Stimulated activated naive CD8-positive, alpha-beta T cell treated with anti-CD3 and anti-CD28 coated beads, Interleukin-15, amount 100 ng/mL, for 72 hours (primary cell): ENCODE measurements at regions not wholly inside any gene's neighbourhood (a gene's known extent, or its start where the extent isn't known, plus 50 kb on each side); places are given as distances from the start of the nearest gene placed in this dataset.
A peak's percentile ranks its signal among the peaks of the same experiment; 100 is the strongest.
"Not testable (repeated sequence)": the region's sequence is repeated elsewhere in the genome, so short reads cannot be mapped to it uniquely, and the experiment has no call there.

Experiments
- ATAC-seq: fragments of 150-1000 bp; cut with Tn5 transposase; 2 replicates; pipeline ENCODE4 v1.10.0; 2021; ENCODE audit warnings: mild to moderate bottlenecking, moderate library complexity
- DNase-seq, 2 donors: peaks; one replicate each; pipeline ENCODE4 v3.0.0; 2021 to 2022
- H3K27ac Mint-ChIP-seq, 2 donors: one replicate each; pipeline ENCODE4 v1.8.0; 2022; ENCODE audit warnings: mild to moderate bottlenecking in 2 of 2, mixed read lengths in 2 of 2, moderate library complexity in 2 of 2
- H3K27me3 Mint-ChIP-seq: one replicate; pipeline ENCODE4 v1.8.0; 2022; ENCODE audit warnings: mixed read lengths
- H3K4me1 Mint-ChIP-seq: one replicate; pipeline ENCODE4 v1.8.0; 2022; ENCODE audit warnings: mild to moderate bottlenecking, mixed read lengths
- H3K4me3 Mint-ChIP-seq, 2 donors: one replicate each; pipeline ENCODE4 v1.8.0; 2022; ENCODE audit warnings: mild to moderate bottlenecking in 2 of 2, mixed read lengths in 2 of 2, moderate library complexity in 1 of 2
- H3K9me3 Mint-ChIP-seq, 2 donors: one replicate each; pipeline ENCODE4 v1.8.0; 2022; ENCODE audit warnings: mixed read lengths in 2 of 2

DNA sequence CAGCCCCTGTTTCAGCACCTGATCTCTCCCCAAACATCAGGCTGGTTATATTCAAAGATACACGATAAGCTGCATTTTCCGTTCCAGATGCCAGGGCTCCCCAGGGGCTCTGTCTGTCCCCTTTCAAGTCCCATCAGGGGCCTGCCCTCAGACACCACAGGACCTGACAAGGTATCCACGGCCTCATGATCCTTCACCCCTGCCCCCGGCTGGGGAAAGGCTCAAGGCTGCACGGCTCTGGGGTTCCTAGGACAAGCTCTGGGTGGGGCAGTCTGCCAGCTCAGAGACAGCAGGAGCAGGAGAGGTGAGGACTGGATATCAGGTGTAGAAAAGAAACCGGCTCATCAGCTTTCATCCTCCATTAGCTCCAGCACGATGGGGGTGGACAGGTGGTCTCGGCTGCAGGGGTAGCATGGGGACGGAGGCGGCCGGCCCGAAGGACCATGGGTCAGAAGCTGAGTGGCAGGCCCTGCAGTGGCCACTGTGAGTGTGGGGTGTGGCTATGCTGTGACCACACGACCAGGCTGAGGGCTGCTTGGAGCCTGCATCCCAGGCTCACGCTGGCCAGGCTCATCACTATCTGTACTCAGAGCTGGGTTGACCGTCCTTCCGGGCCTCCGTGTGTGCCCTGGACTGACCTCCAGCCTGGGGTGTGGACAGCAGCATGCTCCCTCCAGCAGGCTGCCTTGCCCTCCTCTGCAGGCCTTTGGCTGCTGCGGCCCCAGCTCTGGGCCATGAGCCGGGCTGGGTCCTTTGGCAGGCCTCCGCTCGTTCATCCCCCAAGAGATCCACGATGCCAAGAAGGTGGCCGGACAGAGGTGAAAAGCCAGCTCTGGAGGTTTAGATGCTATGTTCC, 386.2 kb downstream of the THBS2 start:
- no peak for ATAC-seq
- no peaks in the 10 kb centered on the region for H3K9me3 Mint-ChIP-seq
- H3K4me1 Mint-ChIP-seq = no peaks in the 10 kb centered on the region
- H3K27me3 Mint-ChIP-seq = no peaks in the 10 kb centered on the region
- H3K4me3 Mint-ChIP-seq = no peak overlapping the region
- DNase-seq = no peak
- H3K27ac Mint-ChIP-seq = no peak overlapping the region

DNA sequence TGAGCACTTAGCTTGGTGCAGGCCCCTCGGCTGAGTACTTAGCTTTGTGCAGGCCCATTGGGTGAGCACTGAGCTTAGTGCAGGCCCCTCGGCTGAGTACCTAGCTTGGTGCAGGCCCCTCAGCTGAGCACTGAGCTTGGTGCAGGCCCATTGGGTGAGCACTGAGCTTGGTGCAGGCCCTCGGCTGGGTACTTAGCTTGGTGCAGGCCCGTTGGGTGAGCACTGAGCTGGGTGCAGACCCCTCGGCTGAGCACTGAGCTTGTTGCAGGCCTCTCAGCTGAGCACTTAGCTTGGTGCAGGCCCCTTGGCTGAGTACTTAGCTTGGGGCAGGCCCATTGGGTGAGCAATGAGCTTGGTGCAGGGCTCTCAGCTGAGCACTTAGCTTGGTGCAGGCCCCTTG, 387.1 kb downstream of the THBS2 start:
- H3K9me3 Mint-ChIP-seq = no peaks in the 10 kb centered on the region
- no peak overlapping the region for H3K4me3 Mint-ChIP-seq
- no peaks in the 10 kb centered on the region for H3K4me1 Mint-ChIP-seq
- no peak for DNase-seq
- peak; percentile 57 for ATAC-seq
- no peaks in the 10 kb centered on the region for H3K27me3 Mint-ChIP-seq
- H3K27ac Mint-ChIP-seq = no peak overlapping the region

DNA sequence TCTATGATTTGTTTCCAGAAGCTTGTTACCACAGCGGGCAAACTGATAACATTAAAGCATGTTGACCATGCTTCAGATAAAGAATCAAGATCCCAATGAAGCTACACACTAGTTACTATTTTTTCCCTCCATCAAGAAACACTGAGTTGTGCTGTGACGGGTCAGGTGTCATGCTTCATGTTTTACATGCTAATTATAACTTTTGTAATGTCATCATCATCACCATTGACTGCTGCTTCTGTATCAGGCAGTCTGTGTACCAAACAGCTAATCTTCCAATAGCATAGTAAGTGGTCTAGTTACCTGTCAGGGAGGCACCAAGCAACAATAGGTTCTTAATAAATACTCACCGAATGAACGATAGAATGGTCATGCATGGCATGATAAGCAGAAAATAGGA, 388.1 kb downstream of the THBS2 start:
- ATAC-seq (no peak), DNase-seq (no peak)
- no peak overlapping the region for H3K27ac Mint-ChIP-seq
- H3K4me3 Mint-ChIP-seq = no peak overlapping the region
- no peaks in the 10 kb centered on the region for H3K4me1 Mint-ChIP-seq
- H3K9me3 Mint-ChIP-seq = no peaks in the 10 kb centered on the region
- H3K27me3 Mint-ChIP-seq = peaks cover 6% of the 10 kb centered on the region

DNA sequence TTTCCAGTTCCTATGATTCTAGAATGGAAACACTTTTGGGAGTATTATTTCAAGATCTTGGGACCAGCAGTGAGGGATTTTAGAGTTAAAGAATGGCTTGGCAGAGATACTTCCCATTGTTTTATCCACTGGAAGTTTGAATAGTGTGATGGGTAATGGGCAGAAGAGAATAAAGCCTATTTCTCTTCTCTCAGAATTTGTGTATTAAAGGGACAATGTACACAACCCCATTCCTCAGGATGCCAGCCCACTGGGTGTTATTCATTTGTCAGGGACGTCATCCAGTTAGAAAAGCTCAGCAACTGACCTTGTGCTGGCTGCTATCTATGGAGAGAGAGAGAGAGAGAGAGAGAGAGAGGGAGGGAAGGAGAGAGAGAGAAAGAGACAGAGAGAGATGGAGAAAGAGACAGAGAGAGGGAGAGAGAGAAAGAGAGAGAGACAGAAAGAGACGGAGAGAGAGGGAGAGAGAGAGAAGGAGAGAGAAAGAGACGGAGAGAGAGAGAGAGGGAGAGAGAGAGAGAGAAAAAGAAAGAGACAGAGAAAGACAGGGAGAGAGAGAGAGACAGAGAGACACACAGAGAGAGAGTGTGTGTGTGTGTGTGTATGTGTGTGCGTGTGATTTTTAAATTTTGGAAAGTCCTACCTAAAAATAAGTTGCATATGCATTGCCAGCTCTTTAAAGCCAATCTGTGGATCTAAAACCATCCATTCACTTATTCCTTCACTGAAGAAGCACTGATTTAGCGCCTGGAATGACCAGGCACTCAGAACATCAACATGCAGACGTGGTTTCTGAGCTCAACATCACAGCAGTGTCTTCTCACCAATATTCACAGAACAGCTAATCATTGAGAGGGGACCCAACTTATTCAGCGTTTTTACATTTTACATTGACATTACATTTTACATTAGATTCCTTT, 388.8 kb downstream of the THBS2 start:
- no peak overlapping the region for H3K4me3 Mint-ChIP-seq
- no peaks in the 10 kb centered on the region for H3K9me3 Mint-ChIP-seq
- no peak overlapping the region for H3K27ac Mint-ChIP-seq
- H3K4me1 Mint-ChIP-seq = no peaks in the 10 kb centered on the region
- ATAC-seq (no peak), DNase-seq (no peak)
- H3K27me3 Mint-ChIP-seq = peaks cover 9% of the 10 kb centered on the region

DNA sequence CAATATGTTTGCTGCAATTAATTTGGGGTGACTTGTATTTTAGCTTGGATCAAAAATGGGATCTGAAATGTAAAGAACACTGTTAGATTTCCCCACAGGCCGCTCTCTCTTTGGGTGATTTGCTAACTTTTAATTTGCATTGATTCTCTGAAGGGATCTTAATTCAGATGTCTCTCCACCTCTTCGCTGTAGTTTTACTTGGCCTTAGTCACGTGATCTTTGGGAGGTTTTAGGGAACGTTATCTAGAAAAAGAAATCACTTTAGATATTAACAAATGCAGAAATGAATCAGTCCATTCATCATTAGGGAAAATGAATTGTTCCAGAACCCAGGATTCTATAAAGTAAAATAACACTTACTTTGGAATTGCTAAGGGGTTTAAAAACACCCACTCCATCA, 390.2 kb downstream of the THBS2 start:
- H3K9me3 Mint-ChIP-seq = no peaks in the 10 kb centered on the region
- no peak overlapping the region for H3K27ac Mint-ChIP-seq
- H3K4me1 Mint-ChIP-seq = no peaks in the 10 kb centered on the region
- ATAC-seq (no peak), DNase-seq (no peak)
- peaks cover 9% of the 10 kb centered on the region for H3K27me3 Mint-ChIP-seq
- H3K4me3 Mint-ChIP-seq = no peak overlapping the region

DNA sequence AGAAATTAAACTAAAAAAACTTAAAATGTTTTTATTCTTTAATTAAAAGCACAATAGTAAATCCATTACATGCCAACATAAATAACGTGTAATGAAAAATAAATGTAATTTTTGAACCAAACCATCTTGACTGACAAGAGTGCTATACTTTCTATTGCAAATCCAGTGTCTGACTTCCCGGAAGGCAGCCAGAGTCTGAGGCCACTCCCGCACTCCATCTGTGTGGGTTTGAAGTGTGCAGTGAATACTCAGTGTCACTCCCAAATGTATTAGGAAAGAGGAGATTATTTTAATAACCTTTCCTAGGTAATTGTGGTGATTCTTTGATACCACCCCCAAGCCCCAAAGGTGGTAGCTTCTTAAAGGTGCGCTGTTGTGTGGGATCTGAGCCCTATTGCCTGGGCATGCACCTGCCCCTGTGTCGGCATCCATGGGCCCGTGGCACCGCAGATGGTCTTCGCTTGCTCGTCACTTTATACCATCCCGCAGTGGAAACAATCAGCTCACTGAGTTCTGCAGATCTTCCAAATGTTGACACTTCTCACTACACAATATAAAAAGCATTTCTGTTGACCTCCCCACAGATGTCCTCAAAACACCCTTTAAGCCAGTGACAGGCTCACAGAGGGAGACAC, 391.2 kb downstream of the THBS2 start:
- Mint-ChIP-seq H3K27ac (no peak overlapping the region), H3K9me3 (no peaks in the 10 kb centered on the region), H3K4me3 (no peak overlapping the region), H3K27me3 (peaks cover 9% of the 10 kb centered on the region), H3K4me1 (no peaks in the 10 kb centered on the region)
- no peak for ATAC-seq
- no peak for DNase-seq

DNA sequence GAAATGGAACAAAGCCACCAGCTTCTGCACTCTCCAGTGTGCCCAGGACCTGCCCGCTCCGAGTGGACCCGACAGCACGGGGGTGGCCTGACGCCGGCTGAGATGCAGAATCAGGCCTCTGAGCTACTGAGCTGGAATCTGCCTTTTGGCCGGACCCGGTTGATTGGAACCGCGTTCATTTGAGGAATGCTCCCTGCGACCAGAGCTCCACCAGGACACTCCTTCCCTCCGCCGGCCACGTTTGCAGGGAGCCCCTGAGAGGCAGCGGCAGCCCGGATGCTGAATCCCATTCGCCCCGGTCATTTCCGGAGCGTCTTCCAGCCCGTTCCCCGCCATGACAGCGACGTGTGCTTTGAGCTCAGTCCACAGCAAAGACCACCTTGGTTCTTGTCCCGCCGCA, 392.7 kb downstream of the THBS2 start:
- Mint-ChIP-seq H3K27ac (no peak overlapping the region), H3K9me3 (no peaks in the 10 kb centered on the region), H3K4me1 (no peaks in the 10 kb centered on the region), H3K4me3 (no peak overlapping the region), H3K27me3 (peaks cover 9% of the 10 kb centered on the region)
- ATAC-seq = no peak
- no peak for DNase-seq

DNA sequence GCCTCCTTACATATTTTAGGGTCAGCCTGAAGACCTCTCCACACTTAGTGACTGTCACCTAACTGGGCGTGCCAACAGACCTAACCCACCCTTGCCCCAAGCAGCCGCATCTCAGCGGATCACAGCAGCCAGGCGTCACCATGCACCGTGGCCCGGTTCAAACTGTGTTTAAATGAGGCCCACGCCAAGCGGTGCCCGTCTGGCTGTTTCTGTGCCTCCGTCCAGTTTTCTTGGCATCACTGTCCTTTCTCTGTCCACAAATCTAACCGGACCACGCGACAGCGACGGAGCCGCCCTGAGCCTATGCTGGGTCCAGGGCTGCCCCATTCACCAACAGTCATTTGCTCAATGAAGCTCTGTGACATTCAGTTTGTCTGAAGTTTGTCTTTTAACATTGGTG, 393.3 kb downstream of the THBS2 start:
- H3K27me3 Mint-ChIP-seq = peaks cover 9% of the 10 kb centered on the region
- no peaks in the 10 kb centered on the region for H3K9me3 Mint-ChIP-seq
- no peaks in the 10 kb centered on the region for H3K4me1 Mint-ChIP-seq
- no peak overlapping the region for H3K27ac Mint-ChIP-seq
- H3K4me3 Mint-ChIP-seq = no peak overlapping the region
- no peak for DNase-seq
- no peak for ATAC-seq

DNA sequence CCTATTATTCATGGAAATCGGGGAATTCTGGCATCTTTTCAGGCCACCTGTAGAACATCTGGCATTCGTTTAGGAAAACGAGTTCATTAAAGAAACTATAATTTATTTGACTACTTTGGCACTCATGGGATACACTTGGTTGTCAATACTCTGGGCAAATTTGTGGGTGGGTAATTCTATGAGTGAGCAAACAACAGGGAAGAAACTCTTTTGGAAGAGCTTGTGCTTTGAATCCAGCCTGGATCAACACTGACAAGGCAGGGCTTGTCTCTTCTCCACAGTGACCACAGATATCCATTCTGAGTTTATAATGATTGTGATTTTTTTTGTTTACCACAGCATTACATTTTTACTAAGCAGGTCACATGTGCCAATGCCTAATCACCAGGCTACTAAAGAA, 394.7 kb downstream of the THBS2 start:
- Mint-ChIP-seq H3K4me3 (no peak overlapping the region), H3K9me3 (no peaks in the 10 kb centered on the region), H3K27me3 (peaks cover 9% of the 10 kb centered on the region), H3K27ac (no peak overlapping the region), H3K4me1 (no peaks in the 10 kb centered on the region)
- DNase-seq (no peak), ATAC-seq (no peak)

DNA sequence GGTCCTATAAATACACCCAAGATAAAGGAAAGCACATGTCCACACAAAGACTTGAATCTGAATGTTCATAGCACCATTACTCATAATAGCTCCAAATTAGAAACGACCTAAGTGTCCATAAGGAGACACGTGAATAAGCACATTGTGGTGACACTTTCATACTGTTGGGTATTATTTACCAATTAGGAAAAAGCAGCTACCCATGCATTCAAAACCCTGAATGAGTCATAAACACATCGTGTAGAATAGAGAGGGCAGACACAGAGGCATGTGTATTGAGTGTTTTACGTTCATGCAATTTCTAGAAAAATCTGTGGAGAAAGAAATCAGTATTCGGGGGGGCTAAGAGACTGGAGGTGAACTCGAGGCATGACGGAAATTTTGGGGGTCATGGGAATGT, 396.7 kb downstream of the THBS2 start:
- DNase-seq (no peak), ATAC-seq (no peak)
- Mint-ChIP-seq H3K27ac (no peak overlapping the region), H3K4me3 (no peak overlapping the region), H3K9me3 (no peaks in the 10 kb centered on the region), H3K27me3 (peaks cover 9% of the 10 kb centered on the region), H3K4me1 (no peaks in the 10 kb centered on the region)

DNA sequence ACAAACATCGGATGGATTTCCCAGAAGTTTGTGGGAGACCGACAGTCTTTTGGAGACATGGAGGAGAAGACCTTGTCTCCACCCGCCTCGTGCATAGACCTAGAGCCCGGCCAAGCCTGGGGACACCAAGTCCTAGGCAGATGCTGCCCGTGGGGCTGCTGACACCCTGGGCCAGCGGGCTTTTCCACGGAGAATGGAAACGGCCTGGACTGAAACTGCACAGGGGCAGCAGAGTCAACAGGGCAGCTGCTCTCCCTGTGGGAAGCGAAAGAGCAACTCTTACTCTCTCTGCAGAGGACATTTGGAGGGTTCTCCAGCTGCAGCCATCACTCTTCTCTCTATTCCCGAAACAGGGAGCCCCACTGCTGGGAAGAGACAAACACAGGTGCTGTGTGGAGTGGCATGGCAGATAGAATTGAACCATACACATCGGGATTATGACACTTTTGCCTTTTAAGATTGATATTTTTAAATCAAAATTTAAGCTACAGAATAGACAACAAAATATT, 401.2 kb downstream of the THBS2 start:
- DNase-seq (no peak), ATAC-seq (no peak)
- Mint-ChIP-seq H3K9me3 (no peaks in the 10 kb centered on the region), H3K27me3 (no peaks in the 10 kb centered on the region), H3K27ac (no peak overlapping the region), H3K4me3 (no peak overlapping the region), H3K4me1 (no peaks in the 10 kb centered on the region)

DNA sequence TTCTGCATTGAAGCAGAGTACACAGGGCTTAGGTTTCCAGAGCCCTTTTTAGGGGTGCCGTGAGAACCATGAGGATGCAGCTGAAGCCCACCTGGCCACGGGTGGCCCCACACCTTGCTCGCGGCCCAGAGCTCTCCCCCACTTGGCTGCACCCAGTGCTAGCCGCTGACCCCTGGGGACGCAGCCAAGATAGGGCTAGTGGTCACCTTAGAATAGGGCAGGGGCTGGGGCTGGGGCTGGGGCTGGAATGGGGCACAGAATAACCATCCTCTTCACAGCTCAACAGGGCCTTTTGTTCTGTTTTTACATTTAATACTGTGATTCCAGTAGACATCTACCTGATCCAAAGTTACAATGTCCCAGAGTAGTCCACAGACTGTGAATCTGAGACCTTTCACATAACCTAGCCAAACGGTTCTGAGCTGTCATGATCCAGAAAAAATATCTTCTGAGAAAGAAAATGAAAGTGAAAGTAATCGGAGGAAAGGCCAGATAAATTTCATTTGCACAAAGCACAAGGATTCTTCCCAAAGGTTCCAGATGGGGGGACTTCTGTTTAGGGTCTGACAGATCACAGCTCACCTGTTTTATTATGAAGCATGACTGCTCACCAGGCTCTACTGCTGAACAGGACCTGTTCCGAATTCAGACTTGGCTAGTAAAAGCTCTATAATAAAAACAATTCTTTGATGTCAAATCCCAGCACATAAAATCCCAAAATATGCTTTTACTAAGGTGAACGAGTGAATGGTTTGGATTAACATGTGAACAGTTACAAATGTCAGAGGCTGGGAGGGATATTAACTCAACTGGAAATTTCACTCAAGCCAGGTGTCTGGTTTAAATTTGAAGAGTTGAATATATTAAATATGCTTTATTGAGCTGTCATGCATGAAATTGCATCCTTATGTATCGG, 401.9 kb downstream of the THBS2 start:
- H3K4me1 Mint-ChIP-seq = no peaks in the 10 kb centered on the region
- peak overlapping the region in 1 of 2 donors; percentile 86 for H3K27ac Mint-ChIP-seq
- ATAC-seq = peak; percentile 31
- H3K4me3 Mint-ChIP-seq = no peak overlapping the region
- H3K27me3 Mint-ChIP-seq = no peaks in the 10 kb centered on the region
- H3K9me3 Mint-ChIP-seq = no peaks in the 10 kb centered on the region
- DNase-seq = no peak

DNA sequence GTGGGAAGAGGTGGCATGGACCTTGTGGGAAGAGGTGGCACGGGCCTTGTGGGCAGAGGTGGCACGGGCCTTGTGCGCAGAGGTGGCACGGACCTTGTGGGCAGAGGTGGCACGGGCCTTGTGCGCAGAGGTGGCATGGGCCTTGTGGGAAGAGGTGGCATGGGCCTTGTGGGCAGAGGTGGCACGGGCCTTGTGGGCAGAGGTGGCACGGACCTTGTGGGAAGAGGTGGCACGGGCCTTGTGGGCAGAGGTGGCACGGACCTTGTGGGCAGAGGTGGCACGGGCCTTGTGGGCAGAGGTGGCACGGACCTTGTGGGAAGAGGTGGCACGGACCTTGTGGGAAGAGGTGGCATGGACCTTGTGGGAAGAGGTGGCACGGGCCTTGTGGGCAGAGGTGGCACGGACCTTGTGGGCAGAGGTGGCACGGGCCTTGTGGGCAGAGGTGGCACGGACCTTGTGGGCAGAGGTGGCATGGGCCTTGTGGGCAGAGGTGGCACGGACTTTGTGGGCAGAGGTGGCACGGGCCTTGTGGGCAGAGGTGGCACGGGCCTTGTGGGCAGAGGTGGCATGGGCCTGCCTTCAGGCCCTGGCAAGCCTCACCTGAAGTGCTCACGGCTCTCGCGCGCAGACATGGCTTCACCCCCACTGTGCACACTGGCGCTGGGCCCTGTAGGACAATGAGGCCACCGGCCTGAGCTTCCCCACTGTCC, 403.5 kb downstream of the THBS2 start:
- H3K4me3 Mint-ChIP-seq, ATAC-seq, H3K4me1 Mint-ChIP-seq, H3K27ac Mint-ChIP-seq, H3K9me3 Mint-ChIP-seq, H3K27me3 Mint-ChIP-seq, DNase-seq: not testable (repeated sequence)

DNA sequence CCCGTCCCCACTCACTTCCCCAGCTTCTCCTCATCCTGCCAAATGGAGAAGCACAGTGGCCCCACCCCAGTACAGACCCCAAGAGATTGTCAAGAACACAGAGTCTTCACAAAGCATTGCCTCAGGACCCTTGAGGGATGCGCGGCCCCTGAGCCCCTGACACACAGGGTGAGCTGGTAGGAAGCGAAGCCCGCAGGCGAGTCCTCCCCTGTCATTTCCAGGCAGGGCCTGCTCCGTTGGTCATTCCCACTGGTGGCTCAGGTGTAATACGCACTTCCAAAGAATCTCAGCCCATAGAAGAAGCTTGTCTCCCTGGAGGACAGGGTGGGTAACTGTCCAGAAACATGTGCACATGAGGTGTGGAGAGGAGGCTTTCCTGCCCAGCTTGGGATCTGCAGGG, 404.2 kb downstream of the THBS2 start:
- Mint-ChIP-seq H3K27me3 (no peaks in the 10 kb centered on the region), H3K4me1 (no peaks in the 10 kb centered on the region), H3K27ac (no peak overlapping the region), H3K4me3 (no peak overlapping the region), H3K9me3 (no peaks in the 10 kb centered on the region)
- ATAC-seq = no peak
- DNase-seq = no peak
